ENCODE measurements at regions not wholly inside any gene's neighbourhood (a gene's known extent, or its start where the extent isn't known, plus 50 kb on each side); places are given as distances from the start of the nearest gene placed in this dataset.

GRCh38 chr5:78726571-78726970 is 78.0 kb upstream of the LHFPL2 start:
- Histone ChIP-seq H3K27me3 (replicated peaks; ENCODE audit: insufficient read depth) (no peaks in the 10 kb centered on the region), H3K36me3 (ENCODE audit: low read depth) (no peaks in the 10 kb centered on the region), H3K4me2 (ENCODE audit: unreplicated experiment) (no peak overlapping the region), H3K9me2 (ENCODE audit: insufficient read depth) (no peaks in the 10 kb centered on the region), H3F3A (ENCODE audit: insufficient read depth) (peaks cover 1% of the 10 kb centered on the region; the same call in 1 of the 2 replicates), H3K4me3 (no peak overlapping the region), H3K9ac (no peak overlapping the region), H4K20me1 (ENCODE audit: insufficient read depth) (no peaks in the 10 kb centered on the region), H3K9me3 (ENCODE audit: low read depth) (no peaks in the 10 kb centered on the region), H3K4me1 (ENCODE audit: insufficient read depth) (peaks cover 1% of the 10 kb centered on the region; the same call in 1 of the 2 replicates), H2AFZ (no peak overlapping the region), H3K79me2 (ENCODE audit: insufficient read depth) (no peaks in the 10 kb centered on the region), H3K27ac (no peak overlapping the region)
- WGBS, 2 experiments (ENCODE audit: low coverage in 1 of 2, low lambda C conversion rate in 2 of 2, missing lambda C conversion rate in 2 of 2): 95 to 96% methylated on average over 3 of the region's 3 CpGs
- in situ Hi-C loops (cut with MboI): no loop called here
- DNase-seq: no peak
- TF ChIP-seq EZH2phosphoT487 (IDR thresholded peaks at IDR 0.05; ENCODE audit: insufficient read depth, low read depth) (no peak), EZH2 (IDR thresholded peaks at IDR 0.05; ENCODE audit: insufficient read depth, poor library complexity, severe bottlenecking) (no peak)

DNA sequence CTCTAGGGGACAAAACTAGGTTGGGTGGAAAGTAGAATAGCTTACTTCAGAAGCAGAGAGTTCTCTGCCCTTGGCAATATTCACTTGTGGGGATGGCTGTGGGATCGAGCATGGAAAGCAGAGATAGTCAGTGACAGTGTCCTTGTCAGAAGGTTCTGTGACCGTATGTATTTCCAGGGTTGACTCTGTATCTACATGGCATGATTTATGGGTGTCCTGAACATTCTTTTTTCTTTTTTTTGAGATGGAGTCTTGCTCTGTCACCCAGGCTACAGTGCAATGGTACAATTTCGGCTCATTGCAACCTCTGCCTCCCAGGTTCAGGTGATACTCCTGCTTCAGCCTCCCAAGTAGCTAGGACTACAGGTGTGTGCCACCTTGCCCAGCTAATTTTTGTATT is 77.4 kb upstream of the LHFPL2 start:
- 94% methylated on average over 3 of the region's 3 CpGs for WGBS, 2 experiments (ENCODE audit: low coverage in 1 of 2, low lambda C conversion rate in 2 of 2, missing lambda C conversion rate in 2 of 2)
- TF ChIP-seq EZH2phosphoT487 (IDR thresholded peaks at IDR 0.05; ENCODE audit: insufficient read depth, low read depth) (no peak), EZH2 (IDR thresholded peaks at IDR 0.05; ENCODE audit: insufficient read depth, poor library complexity, severe bottlenecking) (no peak)
- Histone ChIP-seq H3K4me1 (ENCODE audit: insufficient read depth) (no peaks in the 10 kb centered on the region), H3K9me2 (ENCODE audit: insufficient read depth) (no peaks in the 10 kb centered on the region), H3K79me2 (ENCODE audit: insufficient read depth) (no peaks in the 10 kb centered on the region), H3K36me3 (ENCODE audit: low read depth) (no peaks in the 10 kb centered on the region), H3K4me3 (no peak overlapping the region), H3K27me3 (replicated peaks; ENCODE audit: insufficient read depth) (no peaks in the 10 kb centered on the region), H3K27ac (no peak overlapping the region), H4K20me1 (ENCODE audit: insufficient read depth) (no peaks in the 10 kb centered on the region), H3K9me3 (ENCODE audit: low read depth) (no peaks in the 10 kb centered on the region), H2AFZ (no peak overlapping the region), H3K9ac (no peak overlapping the region), H3F3A (ENCODE audit: insufficient read depth) (no peaks in the 10 kb centered on the region), H3K4me2 (ENCODE audit: unreplicated experiment) (no peak overlapping the region)
- in situ Hi-C loops (cut with MboI): no loop called here
- DNase-seq: no peak

DNA sequence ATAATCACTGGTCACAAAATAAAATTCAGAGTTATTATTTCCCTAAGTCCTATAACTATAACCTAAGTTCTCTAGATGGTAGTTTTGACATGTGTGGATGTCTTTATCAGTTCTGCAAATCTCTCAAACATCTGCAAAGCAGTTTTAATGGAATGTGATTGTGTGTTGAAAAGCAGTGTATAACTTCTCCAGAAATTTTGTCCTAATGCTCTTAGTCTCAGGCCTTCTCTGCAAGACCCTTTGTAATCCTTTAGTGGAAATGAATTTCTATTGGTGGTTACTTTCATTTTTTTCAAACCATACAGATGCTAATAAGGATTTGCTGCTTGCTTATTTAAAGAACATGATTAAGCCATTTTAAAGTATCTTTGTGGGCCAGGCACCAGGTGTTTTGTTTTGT is 75.5 kb upstream of the LHFPL2 start:
- no peak overlapping the region for H3K4me3 ChIP-seq
- no peaks in the 10 kb centered on the region for H3F3A ChIP-seq (ENCODE audit: insufficient read depth)
- H2AFZ ChIP-seq: no peak overlapping the region
- no peak overlapping the region for H3K27ac ChIP-seq
- H3K4me2 ChIP-seq (ENCODE audit: unreplicated experiment): no peak overlapping the region
- no peaks in the 10 kb centered on the region for H3K4me1 ChIP-seq (ENCODE audit: insufficient read depth)
- H3K9me2 ChIP-seq (ENCODE audit: insufficient read depth): no peaks in the 10 kb centered on the region
- no peaks in the 10 kb centered on the region for H3K27me3 ChIP-seq (replicated peaks; ENCODE audit: insufficient read depth)
- no peaks in the 10 kb centered on the region for H3K36me3 ChIP-seq (ENCODE audit: low read depth)
- no peaks in the 10 kb centered on the region for H4K20me1 ChIP-seq (ENCODE audit: insufficient read depth)
- DNase-seq: no peak
- H3K9me3 ChIP-seq (ENCODE audit: low read depth): no peaks in the 10 kb centered on the region
- in situ Hi-C loops (cut with MboI): no loop called here
- H3K79me2 ChIP-seq (ENCODE audit: insufficient read depth): no peaks in the 10 kb centered on the region
- H3K9ac ChIP-seq: no peak overlapping the region
- TF ChIP-seq EZH2phosphoT487 (IDR thresholded peaks at IDR 0.05; ENCODE audit: insufficient read depth, low read depth) (no peak), EZH2 (IDR thresholded peaks at IDR 0.05; ENCODE audit: insufficient read depth, poor library complexity, severe bottlenecking) (no peak)

GRCh38 chr5:78720997-78721396 is 72.4 kb upstream of the LHFPL2 start:
- no peaks in the 10 kb centered on the region for H3K79me2 ChIP-seq (ENCODE audit: insufficient read depth)
- H3K4me3 ChIP-seq: no peak overlapping the region
- H3K36me3 ChIP-seq (ENCODE audit: low read depth): no peaks in the 10 kb centered on the region
- in situ Hi-C loops (cut with MboI): no loop called here
- peaks cover 17% of the 10 kb centered on the region for H3K4me1 ChIP-seq (ENCODE audit: insufficient read depth)
- H3K9me3 ChIP-seq (ENCODE audit: low read depth): no peaks in the 10 kb centered on the region
- H3K27ac ChIP-seq: no peak overlapping the region
- no peaks in the 10 kb centered on the region for H4K20me1 ChIP-seq (ENCODE audit: insufficient read depth)
- WGBS, 2 experiments (ENCODE audit: low coverage in 1 of 2, low lambda C conversion rate in 2 of 2, missing lambda C conversion rate in 2 of 2): 93 to 96% methylated on average over 5 of the region's 5 CpGs
- no peak for DNase-seq
- no peak overlapping the region for H2AFZ ChIP-seq
- H3F3A ChIP-seq (ENCODE audit: insufficient read depth): peaks cover 8% of the 10 kb centered on the region
- TF ChIP-seq EZH2 (IDR thresholded peaks at IDR 0.05; ENCODE audit: insufficient read depth, poor library complexity, severe bottlenecking): no peak
- no peak for TF ChIP-seq EZH2phosphoT487 (IDR thresholded peaks at IDR 0.05; ENCODE audit: insufficient read depth, low read depth)
- no peaks in the 10 kb centered on the region for H3K27me3 ChIP-seq (replicated peaks; ENCODE audit: insufficient read depth)
- no peak overlapping the region for H3K4me2 ChIP-seq (ENCODE audit: unreplicated experiment)
- no peak overlapping the region for H3K9ac ChIP-seq
- no peaks in the 10 kb centered on the region for H3K9me2 ChIP-seq (ENCODE audit: insufficient read depth)

All from GM23248 (cell line).